ENCODE measurements at regions not wholly inside any gene's neighbourhood (a gene's known extent, or its start where the extent isn't known, plus 50 kb on each side); places are given as distances from the start of the nearest gene placed in this dataset.

DNA sequence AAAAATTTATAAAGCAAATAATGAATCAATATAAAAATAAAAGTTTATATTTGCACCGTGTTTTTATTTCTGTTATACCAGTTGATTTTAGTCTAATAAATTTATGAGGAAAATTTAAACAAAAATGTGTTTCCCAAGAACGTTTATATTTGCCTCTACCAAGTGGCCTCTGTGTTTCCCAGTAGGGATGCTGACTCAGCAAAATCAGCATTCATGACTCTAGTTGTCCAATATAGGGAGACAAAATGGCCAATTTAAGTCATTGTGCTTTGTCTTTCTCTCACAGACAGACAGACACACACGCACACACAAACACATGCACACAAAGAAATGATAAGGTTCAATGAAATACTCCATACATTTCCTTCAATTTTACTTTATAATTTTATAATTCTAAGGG, 942.5 kb upstream of the ZWINT start:
- TF ChIP-seq, protein P1, sequence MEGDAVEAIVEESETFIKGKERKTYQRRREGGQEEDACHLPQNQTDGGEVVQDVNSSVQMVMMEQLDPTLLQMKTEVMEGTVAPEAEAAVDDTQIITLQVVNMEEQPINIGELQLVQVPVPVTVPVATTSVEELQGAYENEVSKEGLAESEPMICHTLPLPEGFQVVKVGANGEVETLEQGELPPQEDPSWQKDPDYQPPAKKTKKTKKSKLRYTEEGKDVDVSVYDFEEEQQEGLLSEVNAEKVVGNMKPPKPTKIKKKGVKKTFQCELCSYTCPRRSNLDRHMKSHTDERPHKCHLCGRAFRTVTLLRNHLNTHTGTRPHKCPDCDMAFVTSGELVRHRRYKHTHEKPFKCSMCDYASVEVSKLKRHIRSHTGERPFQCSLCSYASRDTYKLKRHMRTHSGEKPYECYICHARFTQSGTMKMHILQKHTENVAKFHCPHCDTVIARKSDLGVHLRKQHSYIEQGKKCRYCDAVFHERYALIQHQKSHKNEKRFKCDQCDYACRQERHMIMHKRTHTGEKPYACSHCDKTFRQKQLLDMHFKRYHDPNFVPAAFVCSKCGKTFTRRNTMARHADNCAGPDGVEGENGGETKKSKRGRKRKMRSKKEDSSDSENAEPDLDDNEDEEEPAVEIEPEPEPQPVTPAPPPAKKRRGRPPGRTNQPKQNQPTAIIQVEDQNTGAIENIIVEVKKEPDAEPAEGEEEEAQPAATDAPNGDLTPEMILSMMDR (conservative IDR thresholded peaks at IDR 0.05 in 1 of 2, IDR thresholded peaks at IDR 0.05 in 1 of 2; ENCODE audit: extremely low read depth in 1 of 2, insufficient read depth in 1 of 2, low read depth in 1 of 2, low read length in 2 of 2) = no peak
- no peak for TF ChIP-seq EZH2 (IDR thresholded peaks at IDR 0.05; ENCODE audit: borderline replicate concordance, low read length)
